ENCODE measurements at regions not wholly inside any gene's neighbourhood (a gene's known extent, or its start where the extent isn't known, plus 50 kb on each side); places are given as distances from the start of the nearest gene placed in this dataset.
A peak's percentile ranks its signal among the peaks of the same experiment; 100 is the strongest.

GRCh38 chr21:39018730-39019129, 164.5 kb downstream of the PSMG1 start:
- H3K4me1 Mint-ChIP-seq (ENCODE audit: low read depth) = no peaks in the 10 kb centered on the region
- peaks cover 2% of the 10 kb centered on the region for H3K4me1 ChIP-seq (ENCODE audit: insufficient read depth, low read length)
- H3K36me3 ChIP-seq (ENCODE audit: insufficient read depth, low read length) = no peaks in the 10 kb centered on the region
- H3K36me3 Mint-ChIP-seq (ENCODE audit: low read depth) = no peaks in the 10 kb centered on the region
- intact Hi-C loops (cut with DNase I, micrococcal nuclease) = no loop called here
- H3K27me3 ChIP-seq (ENCODE audit: control insufficient read depth in 1 of 2, insufficient read depth in 2 of 2, low read length in 2 of 2) = peaks cover 0 to 2% of the 10 kb centered on the region in 2 experiments
- H3K9me3 Mint-ChIP-seq = no peaks in the 10 kb centered on the region
- POLR2A ChIA-PET = no interaction called here
- H3K9me3 ChIP-seq (ENCODE audit: control insufficient read depth in 1 of 2, insufficient read depth in 1 of 2, low read length in 2 of 2) = peaks cover 0 to 8% of the 10 kb centered on the region in 2 experiments
- no peak overlapping the region for H3K27ac ChIP-seq (ENCODE audit: low read depth in 1 of 2, low read length in 2 of 2)
- ATAC-seq (ENCODE audit: poor library complexity) (no peak), DNase-seq (no peak)
- TF ChIP-seq, protein P1, sequence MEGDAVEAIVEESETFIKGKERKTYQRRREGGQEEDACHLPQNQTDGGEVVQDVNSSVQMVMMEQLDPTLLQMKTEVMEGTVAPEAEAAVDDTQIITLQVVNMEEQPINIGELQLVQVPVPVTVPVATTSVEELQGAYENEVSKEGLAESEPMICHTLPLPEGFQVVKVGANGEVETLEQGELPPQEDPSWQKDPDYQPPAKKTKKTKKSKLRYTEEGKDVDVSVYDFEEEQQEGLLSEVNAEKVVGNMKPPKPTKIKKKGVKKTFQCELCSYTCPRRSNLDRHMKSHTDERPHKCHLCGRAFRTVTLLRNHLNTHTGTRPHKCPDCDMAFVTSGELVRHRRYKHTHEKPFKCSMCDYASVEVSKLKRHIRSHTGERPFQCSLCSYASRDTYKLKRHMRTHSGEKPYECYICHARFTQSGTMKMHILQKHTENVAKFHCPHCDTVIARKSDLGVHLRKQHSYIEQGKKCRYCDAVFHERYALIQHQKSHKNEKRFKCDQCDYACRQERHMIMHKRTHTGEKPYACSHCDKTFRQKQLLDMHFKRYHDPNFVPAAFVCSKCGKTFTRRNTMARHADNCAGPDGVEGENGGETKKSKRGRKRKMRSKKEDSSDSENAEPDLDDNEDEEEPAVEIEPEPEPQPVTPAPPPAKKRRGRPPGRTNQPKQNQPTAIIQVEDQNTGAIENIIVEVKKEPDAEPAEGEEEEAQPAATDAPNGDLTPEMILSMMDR (IDR thresholded peaks at IDR 0.05) = no peak
- H3K27ac Mint-ChIP-seq = no peak overlapping the region
- no peak overlapping the region for H3K4me3 ChIP-seq (ENCODE audit: low read length)
- no peak overlapping the region for H3K4me3 Mint-ChIP-seq
- H3K27me3 Mint-ChIP-seq = no peaks in the 10 kb centered on the region
- CTCF ChIA-PET = no interaction called here

DNA sequence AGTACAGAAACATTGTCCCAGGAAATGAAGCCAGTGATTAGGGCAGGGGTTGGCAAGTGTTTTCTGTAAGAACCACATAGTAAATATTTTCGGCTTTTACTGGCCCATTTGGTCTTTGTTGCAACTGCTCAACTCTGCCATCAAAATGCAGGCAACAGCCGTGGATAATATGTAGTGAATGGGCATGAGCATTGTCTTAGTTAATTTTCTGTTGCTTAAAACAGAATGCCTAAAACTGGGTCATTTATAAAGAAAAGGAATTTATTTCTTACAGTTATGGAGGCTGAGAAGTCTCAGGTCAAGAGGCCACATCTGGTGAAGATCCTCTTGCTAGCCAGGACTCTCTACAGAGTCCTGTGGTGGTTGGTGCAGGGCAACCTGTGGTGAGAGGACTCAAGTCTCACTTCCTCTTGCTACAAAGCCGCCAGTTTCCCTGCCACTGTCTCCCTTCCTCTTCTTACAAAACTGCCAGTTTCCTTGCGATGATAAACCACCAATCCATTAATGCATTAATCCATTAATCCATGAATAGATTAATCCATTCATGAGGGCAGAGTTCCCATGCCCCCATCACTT, 166.4 kb downstream of the PSMG1 start:
- Histone ChIP-seq H3K27me3 (ENCODE audit: control insufficient read depth in 1 of 2, insufficient read depth in 2 of 2, low read length in 2 of 2) (peaks cover 0 to 2% of the 10 kb centered on the region in 2 experiments), H3K27ac (ENCODE audit: low read depth in 1 of 2, low read length in 2 of 2) (no peak overlapping the region), H3K4me3 (ENCODE audit: low read length) (no peak overlapping the region), H3K36me3 (ENCODE audit: insufficient read depth, low read length) (no peaks in the 10 kb centered on the region), H3K4me1 (ENCODE audit: insufficient read depth, low read length) (peaks cover 2% of the 10 kb centered on the region), H3K9me3 (ENCODE audit: control insufficient read depth in 1 of 2, insufficient read depth in 1 of 2, low read length in 2 of 2) (peaks cover 0 to 4% of the 10 kb centered on the region in 2 experiments)
- H3K4me1 Mint-ChIP-seq (ENCODE audit: low read depth) = no peaks in the 10 kb centered on the region
- DNase-seq (peak in 3 of 14 experiments; percentile 29 to 58 (median 50)), ATAC-seq (ENCODE audit: poor library complexity) (no peak)
- no peak overlapping the region for H3K4me3 Mint-ChIP-seq
- TF ChIP-seq, protein P1 (IDR thresholded peaks at IDR 0.05) = no peak
- no peaks in the 10 kb centered on the region for H3K36me3 Mint-ChIP-seq (ENCODE audit: low read depth)
- ChIA-PET POLR2A (no interaction called here), CTCF (no interaction called here)
- no peak overlapping the region for H3K27ac Mint-ChIP-seq
- H3K9me3 Mint-ChIP-seq = no peaks in the 10 kb centered on the region
- intact Hi-C loops (cut with DNase I, micrococcal nuclease) = no loop called here
- H3K27me3 Mint-ChIP-seq = no peaks in the 10 kb centered on the region

DNA sequence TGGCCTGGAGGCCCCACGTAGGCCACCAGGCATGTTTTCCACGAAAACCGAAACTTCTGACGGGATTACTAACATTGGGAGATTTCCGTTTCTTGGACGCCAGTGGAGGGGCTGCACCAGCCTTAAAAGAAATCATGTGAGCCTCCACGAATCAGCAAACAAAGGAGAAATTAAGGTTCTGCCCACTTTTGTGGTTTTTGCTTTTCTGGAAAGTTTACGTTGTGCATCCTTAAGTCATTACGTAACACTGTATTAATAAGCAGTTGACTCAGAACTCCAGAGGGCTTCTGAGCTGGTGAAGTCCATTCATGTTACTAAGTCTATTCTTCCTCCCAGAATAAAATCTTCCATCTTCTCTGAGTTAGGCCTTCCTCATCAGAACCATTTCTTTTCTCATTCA, 168.5 kb downstream of the PSMG1 start:
- no peak overlapping the region for H3K27ac Mint-ChIP-seq

More for the DNA sequence above, 168.5 kb downstream of the PSMG1 start:
- no peaks in the 10 kb centered on the region for H3K9me3 Mint-ChIP-seq
- H3K27me3 ChIP-seq (ENCODE audit: control insufficient read depth in 1 of 2, insufficient read depth in 2 of 2, low read length in 2 of 2) = peaks cover 0 to 4% of the 10 kb centered on the region in 2 experiments
- no peak overlapping the region for H3K4me3 Mint-ChIP-seq
- H3K36me3 ChIP-seq (ENCODE audit: insufficient read depth, low read length) = no peaks in the 10 kb centered on the region
- POLR2A ChIA-PET = no interaction called here
- H3K4me3 ChIP-seq (ENCODE audit: low read length) = no peak overlapping the region
- H3K4me1 Mint-ChIP-seq (ENCODE audit: low read depth) = no peaks in the 10 kb centered on the region
- peak in 2 of 14 experiments; percentile 40 to 53 for DNase-seq
- no peak for ATAC-seq (ENCODE audit: poor library complexity)
- CTCF ChIA-PET = no interaction called here
- H3K9me3 ChIP-seq (ENCODE audit: control insufficient read depth in 1 of 2, insufficient read depth in 1 of 2, low read length in 2 of 2) = peaks cover 0 to 4% of the 10 kb centered on the region in 2 experiments
- no peaks in the 10 kb centered on the region for H3K36me3 Mint-ChIP-seq (ENCODE audit: low read depth)
- no peaks in the 10 kb centered on the region for H3K4me1 ChIP-seq (ENCODE audit: insufficient read depth, low read length)
- intact Hi-C loops (cut with DNase I, micrococcal nuclease) = no loop called here
- TF ChIP-seq, protein P1 (IDR thresholded peaks at IDR 0.05) = no peak
- no peak overlapping the region for H3K27ac ChIP-seq (ENCODE audit: low read depth in 1 of 2, low read length in 2 of 2)
- H3K27me3 Mint-ChIP-seq = no peaks in the 10 kb centered on the region

Measured in CD4-positive, alpha-beta T cell (primary cell).